ENCODE measurements at regions not wholly inside any gene's neighbourhood (a gene's known extent, or its start where the extent isn't known, plus 50 kb on each side); places are given as distances from the start of the nearest gene placed in this dataset.

- intact Hi-C loops (cut with micrococcal nuclease): no loop called here
- peaks cover 0 to 3% (median 0%) of the 10 kb centered on the region in 7 donors for H3K9me3 Mint-ChIP-seq
- Histone ChIP-seq H3K27me3 (ENCODE audit: control insufficient read depth in 2 of 2, insufficient read depth in 2 of 2, low read length in 2 of 2) (no peaks in the 10 kb centered on the region), H3K79me2 (ENCODE audit: insufficient read depth, low read length) (no peaks in the 10 kb centered on the region), H2AFZ (ENCODE audit: insufficient read depth, low read depth, low read length, poor library complexity, severe bottlenecking) (no peak overlapping the region), H3K4me1 (ENCODE audit: control insufficient read depth in 1 of 2, insufficient read depth in 2 of 2, low read length in 2 of 2) (no peaks in the 10 kb centered on the region), H3K4me2 (replicated peaks; ENCODE audit: extremely low read depth, low read length, poor library complexity, severe bottlenecking) (no peak overlapping the region), H3K9me3 (replicated peaks in 1 of 2; ENCODE audit: control insufficient read depth in 1 of 2, insufficient read depth in 1 of 2, low read length in 2 of 2) (no peaks in the 10 kb centered on the region), H3K27ac (ENCODE audit: low read depth in 1 of 2, low read length in 2 of 2) (no peak overlapping the region), H4K20me1 (ENCODE audit: insufficient read depth, low read length) (no peaks in the 10 kb centered on the region), H3K4me3 (replicated peaks in 1 of 3; ENCODE audit: low read depth in 2 of 3, low read length in 3 of 3) (no peak overlapping the region), H3K36me3 (replicated peaks in 1 of 2; ENCODE audit: control insufficient read depth in 1 of 2, insufficient read depth in 2 of 2, low read length in 2 of 2) (no peaks in the 10 kb centered on the region), H3K9ac (ENCODE audit: insufficient read depth, low read length, poor library complexity, severe bottlenecking) (no peak overlapping the region)
- H3K36me3 Mint-ChIP-seq: no peaks in the 10 kb centered on the region
- peaks cover 0 to 2% (median 1%) of the 10 kb centered on the region in 3 donors for H3K27me3 Mint-ChIP-seq (ENCODE audit: low read depth in 3 of 3)
- no peak overlapping the region for H3K4me3 Mint-ChIP-seq
- TF ChIP-seq, protein P1, sequence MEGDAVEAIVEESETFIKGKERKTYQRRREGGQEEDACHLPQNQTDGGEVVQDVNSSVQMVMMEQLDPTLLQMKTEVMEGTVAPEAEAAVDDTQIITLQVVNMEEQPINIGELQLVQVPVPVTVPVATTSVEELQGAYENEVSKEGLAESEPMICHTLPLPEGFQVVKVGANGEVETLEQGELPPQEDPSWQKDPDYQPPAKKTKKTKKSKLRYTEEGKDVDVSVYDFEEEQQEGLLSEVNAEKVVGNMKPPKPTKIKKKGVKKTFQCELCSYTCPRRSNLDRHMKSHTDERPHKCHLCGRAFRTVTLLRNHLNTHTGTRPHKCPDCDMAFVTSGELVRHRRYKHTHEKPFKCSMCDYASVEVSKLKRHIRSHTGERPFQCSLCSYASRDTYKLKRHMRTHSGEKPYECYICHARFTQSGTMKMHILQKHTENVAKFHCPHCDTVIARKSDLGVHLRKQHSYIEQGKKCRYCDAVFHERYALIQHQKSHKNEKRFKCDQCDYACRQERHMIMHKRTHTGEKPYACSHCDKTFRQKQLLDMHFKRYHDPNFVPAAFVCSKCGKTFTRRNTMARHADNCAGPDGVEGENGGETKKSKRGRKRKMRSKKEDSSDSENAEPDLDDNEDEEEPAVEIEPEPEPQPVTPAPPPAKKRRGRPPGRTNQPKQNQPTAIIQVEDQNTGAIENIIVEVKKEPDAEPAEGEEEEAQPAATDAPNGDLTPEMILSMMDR (IDR thresholded peaks at IDR 0.05): no peak
- no peak overlapping the region for H3K27ac Mint-ChIP-seq
- no peak for DNase-seq
- whole genome bisulfite sequencing (ENCODE audit: insufficient coverage): no CpG with 5 or more reads among the region's 4 CpGs
- no peaks in the 10 kb centered on the region for H3K4me1 Mint-ChIP-seq
Observed at GRCh38 chr7:80309971-80310549, 175.4 kb downstream of the GNAI1 start.

DNA sequence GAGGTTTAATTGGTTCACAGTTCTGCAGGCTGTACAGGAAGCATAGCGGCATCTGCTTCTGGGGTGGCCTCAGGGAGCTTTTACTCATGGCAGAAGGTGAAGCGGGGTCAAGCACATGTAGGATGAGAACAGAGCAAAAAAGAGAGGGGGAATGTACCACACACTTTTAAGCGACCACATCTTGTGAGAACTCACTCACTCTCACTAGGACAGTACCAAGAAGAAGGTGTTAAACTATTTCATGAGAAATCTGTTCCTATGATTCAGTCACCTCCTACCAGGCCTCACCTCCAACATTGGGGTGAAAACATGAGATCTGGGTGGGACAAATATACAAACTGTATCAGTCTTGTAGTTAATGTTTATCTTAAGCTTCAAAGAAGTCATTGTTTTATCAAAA lies 174.7 kb downstream of the GNAI1 start:
- Histone ChIP-seq H3K27ac (ENCODE audit: low read depth in 1 of 2, low read length in 2 of 2) (no peak overlapping the region), H3K36me3 (replicated peaks in 1 of 2; ENCODE audit: control insufficient read depth in 1 of 2, insufficient read depth in 2 of 2, low read length in 2 of 2) (no peaks in the 10 kb centered on the region), H3K9me3 (replicated peaks in 1 of 2; ENCODE audit: control insufficient read depth in 1 of 2, insufficient read depth in 1 of 2, low read length in 2 of 2) (no peaks in the 10 kb centered on the region), H3K4me2 (replicated peaks; ENCODE audit: extremely low read depth, low read length, poor library complexity, severe bottlenecking) (no peak overlapping the region), H3K4me1 (ENCODE audit: control insufficient read depth in 1 of 2, insufficient read depth in 2 of 2, low read length in 2 of 2) (no peaks in the 10 kb centered on the region), H3K79me2 (ENCODE audit: insufficient read depth, low read length) (no peaks in the 10 kb centered on the region), H3K9ac (ENCODE audit: insufficient read depth, low read length, poor library complexity, severe bottlenecking) (no peak overlapping the region), H3K27me3 (ENCODE audit: control insufficient read depth in 2 of 2, insufficient read depth in 2 of 2, low read length in 2 of 2) (no peaks in the 10 kb centered on the region), H3K4me3 (replicated peaks in 1 of 3; ENCODE audit: low read depth in 2 of 3, low read length in 3 of 3) (no peak overlapping the region), H4K20me1 (ENCODE audit: insufficient read depth, low read length) (no peaks in the 10 kb centered on the region), H2AFZ (ENCODE audit: insufficient read depth, low read depth, low read length, poor library complexity, severe bottlenecking) (no peak overlapping the region)
- Mint-ChIP-seq H3K4me3 (no peak overlapping the region), H3K4me1 (no peaks in the 10 kb centered on the region), H3K36me3 (no peaks in the 10 kb centered on the region), H3K9me3 (peaks cover 0 to 3% (median 0%) of the 10 kb centered on the region in 7 donors), H3K27me3 (ENCODE audit: low read depth in 3 of 3) (peaks cover 0 to 1% (median 0%) of the 10 kb centered on the region in 3 donors), H3K27ac (no peak overlapping the region)
- TF ChIP-seq, protein P1 (IDR thresholded peaks at IDR 0.05): no peak
- WGBS (ENCODE audit: insufficient coverage): no CpG with 5 or more reads among the region's 3 CpGs
- intact Hi-C loops (cut with micrococcal nuclease): no loop called here
- DNase-seq: no peak
